ENCODE measurements at regions not wholly inside any gene's neighbourhood (a gene's known extent, or its start where the extent isn't known, plus 50 kb on each side); places are given as distances from the start of the nearest gene placed in this dataset.

GRCh38 chr3:117567382-117567781 lies 857.8 kb downstream of the TUSC7 start:
- TF ChIP-seq, protein P1, sequence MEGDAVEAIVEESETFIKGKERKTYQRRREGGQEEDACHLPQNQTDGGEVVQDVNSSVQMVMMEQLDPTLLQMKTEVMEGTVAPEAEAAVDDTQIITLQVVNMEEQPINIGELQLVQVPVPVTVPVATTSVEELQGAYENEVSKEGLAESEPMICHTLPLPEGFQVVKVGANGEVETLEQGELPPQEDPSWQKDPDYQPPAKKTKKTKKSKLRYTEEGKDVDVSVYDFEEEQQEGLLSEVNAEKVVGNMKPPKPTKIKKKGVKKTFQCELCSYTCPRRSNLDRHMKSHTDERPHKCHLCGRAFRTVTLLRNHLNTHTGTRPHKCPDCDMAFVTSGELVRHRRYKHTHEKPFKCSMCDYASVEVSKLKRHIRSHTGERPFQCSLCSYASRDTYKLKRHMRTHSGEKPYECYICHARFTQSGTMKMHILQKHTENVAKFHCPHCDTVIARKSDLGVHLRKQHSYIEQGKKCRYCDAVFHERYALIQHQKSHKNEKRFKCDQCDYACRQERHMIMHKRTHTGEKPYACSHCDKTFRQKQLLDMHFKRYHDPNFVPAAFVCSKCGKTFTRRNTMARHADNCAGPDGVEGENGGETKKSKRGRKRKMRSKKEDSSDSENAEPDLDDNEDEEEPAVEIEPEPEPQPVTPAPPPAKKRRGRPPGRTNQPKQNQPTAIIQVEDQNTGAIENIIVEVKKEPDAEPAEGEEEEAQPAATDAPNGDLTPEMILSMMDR (IDR thresholded peaks at IDR 0.05): no peak
- no peak for TF ChIP-seq POLR2A (IDR thresholded peaks at IDR 0.05)
